HG03378 (cell line): ENCODE measurements at regions not wholly inside any gene's neighbourhood (a gene's known extent, or its start where the extent isn't known, plus 50 kb on each side); places are given as distances from the start of the nearest gene placed in this dataset.
A peak's percentile ranks its signal among the peaks of the same experiment; 100 is the strongest.
"Not testable (repeated sequence)": the region's sequence is repeated elsewhere in the genome, so short reads cannot be mapped to it uniquely, and the experiment has no call there.

Source experiments
- ATAC-seq: cut with Tn5 transposase; IDR thresholded peaks from one replicate; pipeline ENCODE4 v1.9.1; 2021; ENCODE audit warnings: mild to moderate bottlenecking, moderate library complexity; ENCODE audit not compliant: unreplicated experiment

GRCh38 chr3:28019740-28020139, 221.7 kb upstream of the CMC1 start:
- no peak for ATAC-seq

- peak; percentile 60 for ATAC-seq
Measured at GRCh38 chr3:28022916-28023315, 218.5 kb upstream of the CMC1 start.

GRCh38 chr3:28028554-28028953, 212.9 kb upstream of the CMC1 start:
- ATAC-seq: no peak

- no peak for ATAC-seq
Measured at GRCh38 chr3:28033059-28033784, 208.2 kb upstream of the CMC1 start.

DNA sequence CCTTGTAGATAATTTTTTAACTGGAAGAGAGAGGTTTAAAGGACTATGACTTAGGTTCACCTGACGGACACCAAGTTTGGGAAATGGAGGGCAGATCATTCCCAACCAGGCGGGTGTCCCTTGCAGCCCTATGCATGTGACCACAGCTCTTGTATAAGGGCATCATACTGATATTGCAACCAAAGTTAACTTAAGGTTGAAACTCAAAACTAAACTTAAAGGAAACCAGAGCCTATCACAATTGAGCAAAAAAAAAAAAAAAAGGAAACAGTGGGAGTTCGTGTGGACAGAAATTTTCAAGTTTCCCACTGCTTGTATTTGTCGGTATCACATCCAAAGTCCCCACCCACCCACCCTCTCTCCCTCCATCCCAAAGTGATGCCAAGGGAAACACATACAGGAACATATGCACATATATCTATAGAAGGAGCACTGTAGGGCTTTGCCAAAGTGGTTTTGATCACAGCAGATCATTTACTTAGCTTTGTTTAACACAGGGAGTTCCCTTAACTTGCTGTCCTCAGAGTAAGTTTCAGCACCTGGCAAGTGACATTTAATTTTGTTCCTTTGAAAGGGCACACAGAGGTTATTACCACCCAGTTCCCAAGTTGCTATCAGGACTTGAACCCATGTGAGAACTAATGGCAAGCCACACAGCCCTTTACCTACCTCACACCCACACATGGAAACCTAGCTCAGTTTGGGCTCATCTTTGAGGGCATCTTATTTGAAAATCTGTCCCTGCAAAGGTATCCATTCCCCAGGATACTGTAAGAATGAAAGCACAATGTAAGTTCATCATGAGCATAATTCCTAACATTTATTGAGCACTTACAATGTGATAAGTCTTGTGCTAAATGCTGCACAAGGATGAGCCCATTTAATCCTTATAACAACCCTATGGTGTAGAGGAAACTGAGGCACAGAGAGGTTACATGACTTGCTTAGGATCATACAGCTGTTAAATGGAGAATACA, 204.5 kb upstream of the CMC1 start:
- peak; percentile 89 for ATAC-seq

DNA sequence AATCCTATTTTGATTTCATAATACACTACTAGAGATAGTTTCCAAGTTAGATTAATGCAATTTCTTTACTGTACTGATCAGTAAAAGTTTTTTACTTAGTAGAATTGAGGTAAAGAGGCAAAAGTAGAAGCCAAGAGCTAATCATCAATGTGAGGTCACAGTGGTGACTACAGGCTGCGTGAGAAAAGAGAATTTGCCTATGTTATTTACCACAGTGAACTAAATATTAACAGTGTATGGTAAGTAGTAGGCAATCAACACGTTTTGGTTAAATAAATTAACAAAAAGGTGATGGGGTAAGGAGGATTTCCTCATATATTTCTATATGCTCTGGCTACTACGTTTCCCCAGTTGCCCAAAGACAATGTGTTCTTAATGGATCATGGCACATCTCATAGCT, 202.2 kb upstream of the CMC1 start:
- no peak for ATAC-seq

DNA sequence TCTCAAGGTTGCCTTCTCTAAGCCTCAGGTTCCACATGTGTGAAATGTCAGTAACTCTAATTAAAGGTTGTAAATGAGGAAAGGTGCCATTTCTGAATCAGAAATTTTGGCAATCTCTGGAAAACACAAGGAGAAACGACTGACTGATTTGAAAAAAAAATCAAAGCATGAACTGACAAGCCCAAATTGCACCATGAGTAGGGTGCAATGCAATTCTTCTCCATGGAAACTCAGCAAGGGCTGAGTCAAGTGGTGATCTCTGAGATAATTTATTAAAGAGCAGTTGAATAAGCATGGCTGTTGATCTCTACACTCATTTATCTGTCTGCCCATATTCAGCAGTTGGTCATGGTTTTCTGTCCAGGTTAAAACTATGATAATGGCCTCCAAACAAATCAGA, 201.6 kb upstream of the CMC1 start:
- no peak for ATAC-seq

GRCh38 chr3:28042095-28042635, 199.3 kb upstream of the CMC1 start:
- ATAC-seq: peak; percentile 45

DNA sequence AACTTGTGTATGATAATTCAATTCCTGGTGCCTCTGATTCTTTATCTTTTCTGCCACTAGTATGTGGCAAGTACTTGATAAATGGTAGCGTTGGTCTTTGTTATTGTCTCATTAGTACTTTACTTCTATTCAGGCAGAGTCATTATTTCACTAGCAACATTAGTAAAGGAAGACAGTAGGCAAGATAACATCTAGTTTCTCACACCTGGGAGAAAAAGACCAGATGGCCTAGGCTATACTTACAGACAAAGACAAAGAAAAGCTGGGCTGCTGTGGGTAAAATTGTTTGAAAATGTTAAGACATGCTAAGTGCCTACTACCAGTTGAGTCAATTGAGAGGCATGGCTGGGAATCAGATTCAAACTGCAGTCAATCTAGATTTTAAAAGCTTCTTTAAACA, 198.7 kb upstream of the CMC1 start:
- ATAC-seq: peak; percentile 24

DNA sequence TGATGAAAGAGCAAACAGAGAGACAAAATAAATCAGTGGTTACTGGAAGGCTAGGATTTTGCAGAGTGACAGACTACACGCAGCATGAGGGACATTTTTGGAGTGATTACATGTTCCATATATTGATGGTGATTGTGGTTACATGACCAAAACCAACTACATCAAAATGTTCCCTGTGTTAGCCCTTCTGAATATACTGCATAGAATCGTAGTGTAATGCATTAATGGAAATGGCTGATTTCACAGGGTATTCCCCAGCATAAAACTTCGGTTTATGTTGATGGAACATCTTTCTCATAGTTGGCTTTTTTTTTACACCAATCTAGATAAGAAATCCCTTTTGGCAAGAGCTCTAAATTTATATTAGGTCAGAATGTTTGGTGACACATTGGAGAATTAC, 191.3 kb upstream of the CMC1 start:
- ATAC-seq: no peak

GRCh38 chr3:28050885-28051284, 190.5 kb upstream of the CMC1 start:
- ATAC-seq: no peak

GRCh38 chr3:28053759-28054158, 187.7 kb upstream of the CMC1 start:
- no peak for ATAC-seq

DNA sequence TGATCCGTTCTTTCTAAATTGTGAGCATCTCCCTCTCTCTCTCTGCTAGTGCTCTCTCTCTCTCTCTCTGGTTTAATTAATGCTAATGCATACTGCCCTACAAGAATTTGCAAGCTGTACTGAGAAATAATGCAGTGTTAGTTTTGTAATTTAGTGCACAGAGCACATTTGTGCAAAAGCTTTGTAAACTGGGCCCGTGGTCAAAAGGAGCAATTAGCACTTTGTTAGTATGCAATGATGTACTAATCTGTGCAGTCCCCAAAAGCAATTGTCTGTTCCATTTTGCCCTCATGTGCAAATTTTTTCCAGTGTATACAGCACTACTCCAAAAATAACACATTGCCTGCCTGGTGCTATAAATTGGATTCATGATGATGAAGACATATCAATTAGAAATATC, 184.6 kb upstream of the CMC1 start:
- no peak for ATAC-seq

DNA sequence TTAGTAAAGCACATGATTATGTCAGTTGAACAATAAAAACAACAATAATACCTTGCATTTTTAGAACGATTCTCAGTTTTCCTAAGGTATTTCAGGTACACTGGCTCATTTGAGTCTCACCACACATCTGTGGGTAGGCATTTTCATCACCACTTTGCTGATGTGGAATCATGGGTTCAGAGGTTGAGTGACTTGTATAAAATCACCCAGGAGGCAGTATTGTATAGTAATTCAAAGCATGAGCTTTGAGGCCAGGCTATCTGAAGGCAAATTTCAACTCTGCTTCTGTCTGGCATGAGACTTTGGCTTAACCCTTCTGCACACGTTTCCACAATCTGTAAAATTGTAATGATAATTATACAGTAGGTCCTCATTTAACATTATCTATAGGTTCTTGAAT, 183.9 kb upstream of the CMC1 start:
- no peak for ATAC-seq

DNA sequence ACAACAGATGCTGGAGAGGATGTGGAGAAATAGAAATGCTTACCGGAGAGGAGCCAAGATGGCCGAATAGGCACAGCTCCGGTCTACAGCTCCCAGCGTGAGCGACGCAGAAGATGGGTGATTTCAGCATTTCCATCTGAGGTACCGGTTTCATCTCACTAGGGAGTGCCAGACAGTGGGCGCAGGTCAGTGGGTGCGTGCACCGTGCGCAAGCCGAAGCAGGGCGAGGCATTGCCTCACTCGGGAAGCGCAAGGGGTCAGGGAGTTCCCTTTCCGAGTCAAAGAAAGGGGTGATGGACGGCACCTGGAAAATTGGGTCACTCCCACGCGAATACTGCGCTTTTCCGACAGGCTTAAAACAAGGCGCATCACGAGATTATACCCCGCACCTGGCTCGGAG, 182.2 kb upstream of the CMC1 start:
- not testable (repeated sequence) for ATAC-seq

GRCh38 chr3:28066020-28066419, 175.4 kb upstream of the CMC1 start:
- no peak for ATAC-seq

DNA sequence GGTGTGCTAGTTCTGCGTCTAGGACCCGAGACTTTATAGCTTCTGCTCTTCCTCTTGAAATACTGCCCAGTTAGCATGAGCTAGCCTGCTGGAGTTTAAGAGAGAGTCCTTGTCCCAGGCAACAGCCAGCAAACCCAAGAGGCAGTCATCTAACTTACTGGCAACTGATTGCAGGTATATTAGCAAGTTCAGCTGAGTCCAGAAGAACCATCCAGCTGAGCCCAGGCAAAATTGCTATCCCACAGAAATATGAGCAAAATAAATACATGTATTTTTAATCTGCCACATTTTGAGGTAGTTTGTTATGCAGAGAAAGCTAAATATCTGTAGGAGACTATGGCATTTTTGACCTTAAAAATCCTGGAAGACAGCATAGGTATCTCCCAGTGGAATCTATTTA, 174.4 kb upstream of the CMC1 start:
- no peak for ATAC-seq

GRCh38 chr3:28068342-28068741, 173.1 kb upstream of the CMC1 start:
- ATAC-seq: no peak

- ATAC-seq: no peak
Measured at GRCh38 chr3:28069438-28069837, 172.0 kb upstream of the CMC1 start.

DNA sequence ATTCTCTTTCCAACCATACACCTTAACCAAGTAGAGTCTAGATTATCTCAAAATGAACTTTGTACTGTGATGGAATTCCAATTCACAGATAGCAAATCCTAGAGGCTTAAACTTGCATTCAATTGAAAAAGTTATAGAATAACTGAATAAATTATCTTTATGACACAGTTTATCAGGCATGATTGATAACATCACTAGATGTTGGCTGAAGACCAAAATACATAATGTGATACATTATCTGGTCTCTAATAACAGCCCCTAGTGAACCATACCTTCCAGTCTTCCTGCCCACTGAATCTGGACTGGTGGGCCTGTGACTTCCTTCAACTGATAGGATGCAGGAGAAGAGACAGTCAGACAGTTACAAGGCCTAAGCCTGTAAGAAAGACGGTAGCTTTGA, 165.2 kb upstream of the CMC1 start:
- ATAC-seq: no peak

- ATAC-seq: no peak
Measured at GRCh38 chr3:28077572-28077971, 163.8 kb upstream of the CMC1 start.

- no peak for ATAC-seq
Measured at GRCh38 chr3:28078536-28078935, 162.9 kb upstream of the CMC1 start.
